GM21619 (cell line): ENCODE measurements at regions not wholly inside any gene's neighbourhood (a gene's known extent, or its start where the extent isn't known, plus 50 kb on each side); places are given as distances from the start of the nearest gene placed in this dataset.

Experiments
- ATAC-seq: cut with Tn5 transposase; IDR thresholded peaks from one replicate; pipeline ENCODE4 v1.9.1; 2021; ENCODE audit not compliant: unreplicated experiment

DNA sequence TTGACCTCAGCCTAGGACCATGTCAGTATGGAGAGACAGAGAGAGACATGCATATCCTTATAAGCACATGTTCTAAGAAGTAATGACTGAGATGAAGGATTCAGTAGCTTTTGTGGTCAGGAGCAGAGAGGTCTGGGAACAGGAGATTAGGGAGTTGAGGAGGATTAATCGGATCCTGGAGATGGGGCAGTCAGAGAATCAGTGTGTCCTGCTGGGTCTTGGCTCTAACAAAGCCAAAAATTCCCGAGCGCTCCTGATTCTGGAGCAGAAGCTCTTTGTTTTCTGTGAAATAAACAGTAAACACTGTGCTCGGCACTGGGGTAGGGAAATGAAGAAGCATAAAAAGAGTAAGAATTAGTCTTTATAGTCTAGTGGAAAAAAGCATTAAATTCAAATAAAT is 520.0 kb upstream of the CLINT1 start:
- no peak for ATAC-seq

GRCh38 chr5:158376679-158377078 is 517.7 kb upstream of the CLINT1 start:
- no peak for ATAC-seq

GRCh38 chr5:158375531-158375930 is 516.6 kb upstream of the CLINT1 start:
- ATAC-seq: no peak

DNA sequence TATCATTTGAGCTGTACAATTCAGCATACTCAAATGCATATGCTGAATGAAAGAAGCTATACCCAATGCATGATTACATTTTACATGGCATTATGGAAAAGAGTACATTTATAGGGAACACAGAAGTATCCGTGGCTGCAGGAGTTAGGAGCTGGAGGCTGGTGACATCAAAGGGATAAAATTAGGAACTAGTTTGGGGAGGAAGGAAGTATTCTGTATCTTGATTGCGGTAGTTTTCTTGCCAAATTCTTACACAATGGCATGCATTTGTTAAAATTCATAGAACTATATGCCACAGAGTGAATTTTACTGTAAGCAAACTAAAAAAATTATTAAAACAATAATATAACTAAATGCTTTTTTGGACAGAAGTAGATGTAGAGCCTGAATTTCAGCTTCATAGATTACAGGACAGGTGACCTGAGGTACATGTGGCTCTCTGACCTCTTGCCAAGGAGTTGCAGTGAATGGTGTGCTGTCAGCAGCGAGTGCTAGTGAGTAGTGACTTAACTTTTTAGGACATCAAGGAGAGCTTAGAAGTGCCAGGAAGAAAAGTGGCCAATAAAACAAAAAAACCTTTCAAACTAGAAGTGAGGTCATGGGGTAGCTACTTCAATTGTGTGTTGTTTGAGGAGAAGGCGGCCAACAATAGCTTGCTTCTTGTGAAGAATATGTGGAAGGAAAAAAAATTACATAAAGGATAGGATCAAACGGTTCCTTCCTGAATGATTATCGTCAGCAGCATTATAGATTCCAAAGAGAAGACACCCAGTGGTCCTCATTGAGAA is 514.9 kb upstream of the CLINT1 start:
- no peak for ATAC-seq

GRCh38 chr5:158369241-158369640 is 510.3 kb upstream of the CLINT1 start:
- no peak for ATAC-seq

DNA sequence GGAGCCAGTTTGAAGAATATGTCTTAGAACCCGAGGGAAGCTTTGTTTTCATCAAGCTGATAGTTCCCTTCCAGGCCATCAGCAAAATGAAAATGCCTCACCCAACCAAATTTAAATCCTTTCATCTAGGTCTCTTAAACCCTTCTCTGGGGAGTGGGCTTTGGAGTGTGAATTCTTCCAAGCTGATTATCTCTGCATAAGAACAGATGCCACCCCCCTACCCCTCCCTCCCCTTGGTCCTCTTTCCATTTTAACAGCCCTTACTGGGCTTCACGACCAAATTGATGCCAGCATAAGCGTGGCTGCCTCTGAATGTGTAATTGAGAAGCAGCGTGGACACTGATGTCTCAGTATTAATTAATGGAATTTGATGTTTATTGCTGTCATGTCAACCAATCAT is 509.7 kb upstream of the CLINT1 start:
- no peak for ATAC-seq

GRCh38 chr5:158364367-158364766 is 505.4 kb upstream of the CLINT1 start:
- no peak for ATAC-seq

GRCh38 chr5:158354958-158355357 is 496.0 kb upstream of the CLINT1 start:
- no peak for ATAC-seq

DNA sequence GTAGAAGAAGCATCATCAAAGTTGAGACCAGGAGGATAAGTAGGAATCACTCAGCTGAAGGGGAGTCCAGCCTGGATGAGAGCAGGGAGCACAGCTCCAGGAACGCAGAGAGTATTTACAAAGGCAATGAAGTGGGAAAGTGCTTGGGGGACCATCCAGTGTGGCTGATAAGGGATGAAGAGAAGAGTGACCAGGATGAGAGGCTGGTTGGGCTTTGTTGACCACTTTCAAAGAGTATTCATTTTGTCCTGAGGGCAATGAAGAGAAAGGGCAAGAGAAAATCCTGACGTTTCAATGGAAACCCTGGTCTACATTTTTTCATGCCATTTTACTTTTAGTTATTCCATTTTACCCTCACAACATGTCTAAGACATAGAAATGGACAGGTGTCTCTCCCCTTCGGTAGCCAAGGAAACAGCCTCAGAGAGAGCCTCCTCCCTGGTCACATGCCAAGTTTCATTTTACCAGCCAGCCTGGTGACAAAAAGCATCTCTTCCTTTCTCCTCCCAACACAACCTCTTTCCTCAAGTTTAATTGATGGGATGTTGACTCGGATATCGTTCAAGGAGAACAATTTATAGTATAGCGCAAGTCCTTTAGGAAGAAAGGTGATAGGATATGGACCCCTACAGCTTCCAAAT is 492.7 kb upstream of the CLINT1 start:
- no peak for ATAC-seq

GRCh38 chr5:158349987-158350386 is 491.0 kb upstream of the CLINT1 start:
- ATAC-seq: no peak

GRCh38 chr5:158344376-158344775 is 485.4 kb upstream of the CLINT1 start:
- no peak for ATAC-seq

GRCh38 chr5:158340608-158341007 is 481.7 kb upstream of the CLINT1 start:
- no peak for ATAC-seq

GRCh38 chr5:158326256-158326655 is 467.3 kb upstream of the CLINT1 start:
- no peak for ATAC-seq

DNA sequence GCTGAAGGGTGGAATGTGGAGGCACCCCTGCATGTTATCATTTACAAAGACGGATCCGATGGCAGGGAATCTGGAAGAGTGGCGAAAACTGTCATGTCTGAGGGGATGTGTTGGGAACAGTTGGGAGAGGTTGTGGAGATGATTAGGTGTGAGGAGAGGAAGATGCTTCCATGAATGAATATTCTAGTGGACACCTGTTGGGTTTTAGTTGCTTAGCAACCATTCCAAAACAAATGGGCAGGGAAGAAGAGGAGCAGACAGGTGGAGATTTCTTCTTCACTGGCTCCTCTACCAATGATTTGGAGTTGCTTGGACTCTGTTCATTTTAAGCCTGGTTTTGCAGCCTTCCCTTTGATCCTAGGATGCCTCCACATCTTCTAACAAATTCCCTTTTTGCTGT is 465.3 kb upstream of the CLINT1 start:
- ATAC-seq: no peak

DNA sequence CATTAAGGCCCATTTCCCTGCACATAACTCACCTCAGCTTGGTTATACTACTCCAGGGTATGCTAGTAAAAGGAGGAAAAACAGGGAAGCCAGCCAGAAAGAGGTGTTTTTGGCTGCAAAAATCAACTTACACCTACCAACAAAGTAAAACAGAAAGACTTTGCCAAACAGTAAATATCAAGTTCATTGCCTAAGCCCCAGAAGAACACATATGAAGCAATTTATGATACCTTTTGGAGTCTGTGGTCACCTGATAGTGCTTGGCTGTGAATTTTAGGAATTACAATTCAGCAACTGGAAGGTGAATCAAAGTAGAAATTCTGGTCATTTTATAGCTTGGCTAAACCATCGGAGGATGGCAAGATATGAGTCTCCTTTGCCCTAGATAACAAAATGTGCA is 463.7 kb upstream of the CLINT1 start:
- no peak for ATAC-seq

DNA sequence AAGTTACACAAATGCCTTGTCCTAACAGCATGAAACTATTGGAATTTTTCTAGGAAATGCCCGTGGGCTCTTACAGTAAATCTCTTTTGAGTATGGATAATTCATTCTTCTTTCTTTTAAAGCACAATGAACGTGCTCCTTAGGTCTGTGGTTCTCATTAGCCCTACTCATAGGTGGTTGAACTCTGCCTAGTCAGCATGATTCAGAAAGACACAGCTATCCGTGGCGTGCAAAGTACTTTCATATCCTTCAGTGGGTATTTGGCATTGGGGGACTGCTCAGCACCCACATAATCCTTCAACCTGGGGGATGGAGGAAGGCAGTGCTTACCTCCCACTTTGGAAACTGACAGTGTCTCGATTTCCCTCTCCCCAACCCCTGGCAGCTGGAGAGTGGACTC is 462.0 kb upstream of the CLINT1 start:
- ATAC-seq: no peak

- ATAC-seq: no peak
Measured at GRCh38 chr5:158320178-158320674, 461.3 kb upstream of the CLINT1 start.

GRCh38 chr5:158317507-158317906 is 458.6 kb upstream of the CLINT1 start:
- no peak for ATAC-seq

DNA sequence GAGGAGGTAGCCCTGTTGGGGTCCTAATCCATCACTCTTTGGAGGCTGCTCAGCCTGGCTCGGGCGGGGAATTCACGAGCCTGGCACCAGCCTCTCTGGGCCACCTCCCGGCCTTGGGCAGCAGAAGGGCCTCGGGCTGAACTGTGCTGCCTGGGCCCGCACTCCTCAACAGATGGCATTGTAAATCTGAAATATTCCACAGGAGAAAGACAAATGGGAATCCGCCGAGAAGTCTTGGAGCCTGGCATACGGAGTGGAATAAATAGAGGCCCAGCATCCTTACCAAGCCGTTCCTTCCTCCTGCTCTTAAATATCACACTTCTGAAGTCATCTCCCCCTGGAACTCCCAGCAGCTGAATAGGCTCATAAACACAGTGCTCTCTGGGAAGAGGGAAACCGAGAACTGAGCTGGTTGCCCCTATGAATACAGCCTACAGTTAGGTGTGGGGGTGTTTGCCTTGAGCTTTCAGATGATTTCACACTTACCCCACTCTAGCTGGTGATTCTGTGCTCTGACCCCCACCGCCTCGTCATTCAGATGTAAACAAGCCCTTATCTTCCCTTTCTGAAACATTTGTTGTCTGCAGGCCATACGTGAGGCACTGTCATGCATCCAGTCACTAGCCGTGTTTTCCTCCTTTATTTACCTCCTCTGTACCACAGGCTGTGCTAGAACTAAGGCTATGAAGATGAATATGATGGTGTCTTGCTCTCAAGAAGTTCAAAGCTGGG is 455.0 kb upstream of the CLINT1 start:
- no peak for ATAC-seq

DNA sequence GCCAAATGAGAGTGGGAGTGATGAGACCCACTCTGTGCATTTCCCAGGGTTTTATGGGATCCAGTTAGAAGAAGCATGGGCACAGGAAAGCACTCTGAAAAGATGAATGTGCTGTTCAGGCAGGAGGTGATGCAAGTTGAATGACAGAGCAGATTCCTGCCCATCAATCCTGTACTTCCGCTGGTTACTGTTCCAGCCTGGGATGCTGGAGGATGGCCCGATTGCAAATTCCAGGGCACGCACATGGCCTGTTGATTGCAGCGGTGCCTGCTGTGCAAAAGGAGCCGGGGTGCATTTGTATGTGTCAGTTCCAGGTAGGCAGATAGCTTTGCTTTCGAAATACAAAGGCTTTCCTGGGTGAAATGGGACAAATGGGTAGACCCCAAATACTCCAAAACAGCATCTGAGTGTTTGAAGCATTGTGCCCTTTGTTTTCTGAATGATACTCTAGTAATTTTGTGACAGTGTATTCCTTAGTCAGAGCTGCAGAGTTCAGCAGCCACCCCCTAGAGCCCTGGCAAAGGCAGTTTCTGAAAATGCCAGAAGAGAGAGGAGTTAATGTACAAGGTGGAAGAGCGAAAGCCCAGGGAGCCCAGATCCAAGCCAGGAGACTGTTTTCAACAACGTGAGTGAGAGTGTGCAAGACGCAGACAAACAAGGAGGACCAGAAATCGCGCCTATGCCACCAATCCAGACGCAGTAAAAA is 454.2 kb upstream of the CLINT1 start:
- ATAC-seq: no peak

DNA sequence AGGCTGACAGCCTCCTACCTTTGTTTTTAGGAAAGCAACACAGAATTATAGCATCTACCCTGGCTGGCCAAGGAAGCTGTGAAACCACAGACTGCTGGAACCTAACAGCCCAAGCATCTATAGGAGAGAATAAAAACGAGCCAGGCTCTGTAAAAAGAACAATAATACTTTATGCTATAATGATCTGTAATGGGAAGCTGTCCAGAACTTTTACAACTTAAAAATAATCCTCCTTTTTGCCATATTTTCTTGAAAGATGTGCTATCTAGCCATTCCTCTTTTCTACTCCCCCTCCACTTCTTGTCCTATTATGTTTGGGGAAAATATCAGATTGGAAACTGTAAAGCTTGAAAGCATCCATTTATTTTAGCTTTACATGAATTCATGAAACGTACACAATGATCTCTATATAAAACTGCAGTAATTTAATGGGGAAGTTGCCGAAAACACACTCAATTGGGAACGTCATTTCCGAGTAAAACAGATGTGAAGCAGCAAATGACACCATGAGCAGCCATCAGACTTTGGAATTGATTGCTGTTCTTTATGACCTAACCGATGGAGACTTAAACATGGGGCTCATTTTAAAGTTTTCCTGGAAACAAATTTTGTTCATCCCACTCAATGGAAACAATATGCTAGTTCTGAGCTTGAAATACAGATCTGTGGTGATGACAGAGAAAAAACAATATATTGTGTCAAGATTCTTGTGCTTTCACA is 450.3 kb upstream of the CLINT1 start:
- ATAC-seq: no peak
